ENCODE measurements at regions not wholly inside any gene's neighbourhood (a gene's known extent, or its start where the extent isn't known, plus 50 kb on each side); places are given as distances from the start of the nearest gene placed in this dataset.
A peak's percentile ranks its signal among the peaks of the same experiment; 100 is the strongest.

DNA sequence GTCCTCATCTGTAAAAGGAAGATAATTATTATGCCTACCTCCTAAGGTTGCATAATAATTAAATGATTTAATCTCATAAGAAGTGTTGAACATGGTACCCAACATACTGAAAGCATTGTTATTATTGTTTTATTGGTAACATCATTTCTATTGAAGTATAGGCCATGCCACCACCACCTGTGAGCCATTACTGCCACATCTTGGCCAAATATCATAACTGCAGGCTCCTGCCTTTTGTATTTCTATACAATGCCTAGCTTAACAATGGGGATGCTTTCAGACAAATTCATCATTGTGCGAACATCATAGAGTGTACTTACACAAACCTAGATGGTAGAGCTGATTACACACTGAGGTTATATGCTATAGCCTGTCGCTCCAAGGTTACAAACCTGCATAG lies 61.1 kb upstream of the NPSR1 start:
- TF ChIP-seq, protein P1, sequence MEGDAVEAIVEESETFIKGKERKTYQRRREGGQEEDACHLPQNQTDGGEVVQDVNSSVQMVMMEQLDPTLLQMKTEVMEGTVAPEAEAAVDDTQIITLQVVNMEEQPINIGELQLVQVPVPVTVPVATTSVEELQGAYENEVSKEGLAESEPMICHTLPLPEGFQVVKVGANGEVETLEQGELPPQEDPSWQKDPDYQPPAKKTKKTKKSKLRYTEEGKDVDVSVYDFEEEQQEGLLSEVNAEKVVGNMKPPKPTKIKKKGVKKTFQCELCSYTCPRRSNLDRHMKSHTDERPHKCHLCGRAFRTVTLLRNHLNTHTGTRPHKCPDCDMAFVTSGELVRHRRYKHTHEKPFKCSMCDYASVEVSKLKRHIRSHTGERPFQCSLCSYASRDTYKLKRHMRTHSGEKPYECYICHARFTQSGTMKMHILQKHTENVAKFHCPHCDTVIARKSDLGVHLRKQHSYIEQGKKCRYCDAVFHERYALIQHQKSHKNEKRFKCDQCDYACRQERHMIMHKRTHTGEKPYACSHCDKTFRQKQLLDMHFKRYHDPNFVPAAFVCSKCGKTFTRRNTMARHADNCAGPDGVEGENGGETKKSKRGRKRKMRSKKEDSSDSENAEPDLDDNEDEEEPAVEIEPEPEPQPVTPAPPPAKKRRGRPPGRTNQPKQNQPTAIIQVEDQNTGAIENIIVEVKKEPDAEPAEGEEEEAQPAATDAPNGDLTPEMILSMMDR (IDR thresholded peaks at IDR 0.05; ENCODE audit: low read depth, low read length, missing control alignments) = peak; percentile 13
- no peak overlapping the region for H3K4me3 ChIP-seq (ENCODE audit: low read depth, low read length)
- DNase-seq (ENCODE audit: low read depth) = no peak
- in situ Hi-C loops (cut with HindIII; ENCODE audit: low sequenced_read_pairs) = no loop called here

DNA sequence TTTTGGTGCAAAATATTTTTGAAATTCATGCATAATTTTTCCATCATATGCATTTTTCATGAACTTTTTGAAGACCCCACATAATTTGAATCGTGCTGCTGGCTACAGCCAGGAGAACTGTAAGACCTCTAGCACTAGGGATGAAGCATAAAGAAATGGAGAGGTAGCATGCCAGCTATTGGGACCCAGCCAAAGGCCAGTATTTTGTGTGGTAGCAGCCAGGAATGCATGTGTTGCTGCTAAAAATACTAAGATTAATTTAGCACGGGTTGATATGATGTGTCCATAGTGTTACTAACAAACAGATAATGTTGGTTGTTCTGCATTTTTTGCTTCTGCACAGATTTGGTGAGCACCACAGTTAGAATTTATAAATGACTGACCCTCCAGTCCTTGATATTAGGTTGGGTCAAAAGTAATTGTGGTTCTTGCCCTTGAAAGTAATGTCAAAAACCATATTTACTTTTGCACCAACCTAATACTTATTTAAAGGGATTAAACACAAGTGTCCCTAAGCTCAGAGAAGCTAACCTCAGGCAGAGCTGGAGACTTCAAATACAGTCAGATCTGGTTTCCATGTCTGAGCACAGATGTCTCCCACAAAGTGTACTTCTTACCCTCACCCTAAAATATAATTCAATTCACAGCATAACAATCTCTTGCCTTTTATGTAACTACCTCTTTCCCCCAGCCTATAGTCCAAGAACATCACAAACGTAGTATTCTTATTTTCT lies 54.1 kb upstream of the NPSR1 start:
- no peak overlapping the region for H3K4me3 ChIP-seq (ENCODE audit: low read depth, low read length)
- in situ Hi-C loops (cut with HindIII; ENCODE audit: low sequenced_read_pairs) = no loop called here
- TF ChIP-seq, protein P1 (IDR thresholded peaks at IDR 0.05; ENCODE audit: low read depth, low read length, missing control alignments) = no peak
- DNase-seq (ENCODE audit: low read depth) = no peak

Measured in astrocyte of the cerebellum (primary cell).